Ishikawa (cell line): ENCODE measurements at regions not wholly inside any gene's neighbourhood (a gene's known extent, or its start where the extent isn't known, plus 50 kb on each side); places are given as distances from the start of the nearest gene placed in this dataset.

Experiments
- CEBPB ChIP-seq: IDR thresholded peaks from 2 replicates; pipeline ENCODE4 v1.6.1; 2012
- CREB1 ChIP-seq: IDR thresholded peaks from 2 replicates; pipeline ENCODE4 v1.6.1; 2012; ENCODE audit warnings: low read depth
- EGR1 ChIP-seq: IDR thresholded peaks from 2 replicates; pipeline ENCODE4 v1.6.1; 2012
- EP300 ChIP-seq: IDR thresholded peaks from 2 replicates; pipeline ENCODE4 v1.6.1; 2012; ENCODE audit warnings: borderline replicate concordance
- FOXM1 ChIP-seq: IDR thresholded peaks from 2 replicates; pipeline ENCODE4 v1.6.1; 2012; ENCODE audit warnings: low read depth, borderline replicate concordance
- NFIC ChIP-seq: IDR thresholded peaks from 2 replicates; pipeline ENCODE4 v1.6.1; 2012
- RAD21 ChIP-seq: IDR thresholded peaks from 2 replicates; pipeline ENCODE4 v1.6.1; 2012; ENCODE audit warnings: low read depth
- TAF1 ChIP-seq: IDR thresholded peaks from 2 replicates; pipeline ENCODE4 v1.6.1; 2012; ENCODE audit warnings: low read depth, mild to moderate bottlenecking
- TCF12 ChIP-seq: IDR thresholded peaks from 2 replicates; pipeline ENCODE4 v1.6.1; 2012; ENCODE audit warnings: low read depth
- TEAD4 ChIP-seq: IDR thresholded peaks from 2 replicates; pipeline ENCODE4 v1.6.1; 2012
- YY1 ChIP-seq: IDR thresholded peaks from 2 replicates; pipeline ENCODE4 v1.6.1; 2012; ENCODE audit warnings: low read depth
- ZBTB7A ChIP-seq: IDR thresholded peaks from 2 replicates; pipeline ENCODE4 v1.6.1; 2012; ENCODE audit warnings: low read depth
- TF ChIP-seq, protein P1 (sequence below): IDR thresholded peaks from 2 replicates; pipeline ENCODE4 v1.6.1; 2012; ENCODE audit warnings: low read depth, mild to moderate bottlenecking

DNA sequence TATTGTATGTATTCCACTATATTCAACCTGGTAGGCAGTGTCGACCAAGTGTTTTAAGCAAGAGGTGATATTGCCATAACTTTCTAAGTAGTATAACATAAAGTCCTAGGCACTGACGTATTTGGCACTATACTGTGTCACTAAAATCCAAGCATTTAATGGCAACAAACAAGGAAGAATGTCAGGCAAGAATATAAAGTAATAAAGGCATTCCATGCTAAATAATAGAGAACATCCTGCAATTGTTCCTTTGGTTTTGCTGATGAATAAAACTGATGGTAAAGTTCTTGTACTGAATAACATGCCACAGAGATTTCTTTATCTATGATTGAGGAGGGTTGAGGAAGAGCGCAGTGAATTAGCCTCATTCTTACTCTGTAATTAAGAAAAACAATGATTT is 256.9 kb downstream of the HINT1 start:
- TF ChIP-seq, protein P1, sequence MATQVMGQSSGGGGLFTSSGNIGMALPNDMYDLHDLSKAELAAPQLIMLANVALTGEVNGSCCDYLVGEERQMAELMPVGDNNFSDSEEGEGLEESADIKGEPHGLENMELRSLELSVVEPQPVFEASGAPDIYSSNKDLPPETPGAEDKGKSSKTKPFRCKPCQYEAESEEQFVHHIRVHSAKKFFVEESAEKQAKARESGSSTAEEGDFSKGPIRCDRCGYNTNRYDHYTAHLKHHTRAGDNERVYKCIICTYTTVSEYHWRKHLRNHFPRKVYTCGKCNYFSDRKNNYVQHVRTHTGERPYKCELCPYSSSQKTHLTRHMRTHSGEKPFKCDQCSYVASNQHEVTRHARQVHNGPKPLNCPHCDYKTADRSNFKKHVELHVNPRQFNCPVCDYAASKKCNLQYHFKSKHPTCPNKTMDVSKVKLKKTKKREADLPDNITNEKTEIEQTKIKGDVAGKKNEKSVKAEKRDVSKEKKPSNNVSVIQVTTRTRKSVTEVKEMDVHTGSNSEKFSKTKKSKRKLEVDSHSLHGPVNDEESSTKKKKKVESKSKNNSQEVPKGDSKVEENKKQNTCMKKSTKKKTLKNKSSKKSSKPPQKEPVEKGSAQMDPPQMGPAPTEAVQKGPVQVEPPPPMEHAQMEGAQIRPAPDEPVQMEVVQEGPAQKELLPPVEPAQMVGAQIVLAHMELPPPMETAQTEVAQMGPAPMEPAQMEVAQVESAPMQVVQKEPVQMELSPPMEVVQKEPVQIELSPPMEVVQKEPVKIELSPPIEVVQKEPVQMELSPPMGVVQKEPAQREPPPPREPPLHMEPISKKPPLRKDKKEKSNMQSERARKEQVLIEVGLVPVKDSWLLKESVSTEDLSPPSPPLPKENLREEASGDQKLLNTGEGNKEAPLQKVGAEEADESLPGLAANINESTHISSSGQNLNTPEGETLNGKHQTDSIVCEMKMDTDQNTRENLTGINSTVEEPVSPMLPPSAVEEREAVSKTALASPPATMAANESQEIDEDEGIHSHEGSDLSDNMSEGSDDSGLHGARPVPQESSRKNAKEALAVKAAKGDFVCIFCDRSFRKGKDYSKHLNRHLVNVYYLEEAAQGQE = no peak
- TF ChIP-seq EGR1 (no peak), YY1 (no peak), EP300 (no peak), CEBPB (no peak), FOXM1 (no peak), CREB1 (no peak), RAD21 (no peak), TAF1 (no peak), TEAD4 (no peak), ZBTB7A (no peak), NFIC (no peak), TCF12 (no peak)
